H1 (cell line): ENCODE measurements at regions not wholly inside any gene's neighbourhood (a gene's known extent, or its start where the extent isn't known, plus 50 kb on each side); places are given as distances from the start of the nearest gene placed in this dataset.

ENCODE experiments used
- CTCF ChIA-PET: fragments of 300-600 bp; sonication (Branson Sonifier 250); formaldehyde crosslinking; loops from one replicate; lab custom pipeline; 2021; ENCODE audit not compliant: partially characterized antibody; lab: Charles Lee
- POLR2A ChIA-PET: fragments of 300-600 bp; sonication (Branson Sonifier 250); formaldehyde crosslinking; loops from one replicate; lab custom pipeline; 2021; ENCODE audit warnings: inconsistent platforms; ENCODE audit not compliant: partially characterized antibody; lab: Charles Lee
- DNase-seq, 2 experiments: peaks; one replicate each; pipeline versions ENCODE4 v3.0.0 to v3.0.0-alpha.2; 2010 to 2022; ENCODE audit warnings: low spot score in 2 of 2, low read depth in 1 of 2, mixed read lengths in 1 of 2
- FAIRE-seq: peaks from 2 replicates; lab custom pipeline; 2011; peaks lifted over from hg19 to GRCh38; lab: Jason Lieb, UNC
- H2AFZ ChIP-seq: 2 replicates; pipeline ENCODE4 v1.8.1; 2012; ENCODE audit warnings: low read length, inconsistent platforms
- H2AK5ac ChIP-seq: 2 replicates; pipeline ENCODE4 v1.6.1; 2013; ENCODE audit warnings: low read depth, low read length
- H2BK120ac ChIP-seq: replicated peaks from 2 replicates; pipeline ENCODE3; 2013; ENCODE audit warnings: low read depth, low read length, inconsistent platforms
- H2BK12ac ChIP-seq: 2 replicates; pipeline ENCODE4 v1.6.1; 2013; ENCODE audit warnings: low read depth, low read length
- H2BK15ac ChIP-seq: 2 replicates; pipeline ENCODE4 v1.6.1; 2013; ENCODE audit warnings: low read length
- H2BK20ac ChIP-seq: 2 replicates; pipeline ENCODE4 v1.6.1; 2013; ENCODE audit warnings: low read length
- H2BK5ac ChIP-seq: 2 replicates; pipeline ENCODE4 v1.6.1; 2013; ENCODE audit warnings: low read depth, low read length
- H3K14ac ChIP-seq: 2 replicates; pipeline ENCODE4 v1.6.1; 2013; ENCODE audit warnings: inconsistent platforms; ENCODE audit not compliant: insufficient read length
- H3K18ac ChIP-seq: 2 replicates; pipeline ENCODE4 v1.6.1; 2013; ENCODE audit warnings: low read length; ENCODE audit errors: extremely low read depth
- H3K23ac ChIP-seq: 2 replicates; pipeline ENCODE4 v1.6.1; 2013; ENCODE audit warnings: inconsistent platforms; ENCODE audit not compliant: insufficient read length
- H3K23me2 ChIP-seq: 2 replicates; pipeline ENCODE4 v1.6.1; 2013; ENCODE audit warnings: low read depth, low read length
- H3K27ac ChIP-seq: 2 replicates; pipeline ENCODE4 v1.6.1; 2011; ENCODE audit warnings: low read depth, low read length, inconsistent platforms
- H3K27me3 ChIP-seq, 4 experiments: replicated peaks in 1 of 4; 1 replicate in 1 of 4; 2 replicates in 3 of 4; pipeline versions ENCODE4 v1.6.1 to v1.8.1; 2011 to 2013; ENCODE audit warnings: low read length in 3 of 4, mild to moderate bottlenecking in 3 of 4, inconsistent platforms in 2 of 4, mixed read lengths in 2 of 4, moderate library complexity in 1 of 4; ENCODE audit not compliant: control insufficient read depth in 3 of 4, insufficient read depth in 3 of 4; ENCODE audit errors: extremely low read depth in 1 of 4
- H3K36me3 ChIP-seq, 4 experiments: 2 replicates each; pipeline versions ENCODE4 v1.6.1 to v1.8.1; 2011 to 2013; ENCODE audit warnings: mild to moderate bottlenecking in 4 of 4, low read length in 3 of 4, moderate library complexity in 2 of 4, control low read depth in 1 of 4, inconsistent platforms in 1 of 4; ENCODE audit not compliant: insufficient read depth in 4 of 4, control insufficient read depth in 2 of 4
- H3K4ac ChIP-seq: replicated peaks from 2 replicates; pipeline ENCODE3; 2013; ENCODE audit warnings: low read length, low read depth, mixed read lengths, inconsistent platforms; ENCODE audit not compliant: insufficient read length
- H3K4me1 ChIP-seq, 4 experiments: replicated peaks in 1 of 4; 1 replicate in 1 of 4; 2 replicates in 3 of 4; pipeline versions ENCODE4 v1.6.1 to v1.8.1; 2011 to 2013; ENCODE audit warnings: low read length in 3 of 4, inconsistent platforms in 2 of 4, mixed read lengths in 1 of 4; ENCODE audit not compliant: insufficient read depth in 4 of 4, control insufficient read depth in 3 of 4
- H3K4me2 ChIP-seq, 2 experiments: 2 replicates each; pipeline versions ENCODE4 v1.6.1 to v1.8.1; 2011 to 2013; ENCODE audit warnings: low read depth in 2 of 2, low read length in 2 of 2, control low read depth in 1 of 2, inconsistent platforms in 1 of 2, mild to moderate bottlenecking in 1 of 2; ENCODE audit not compliant: insufficient read depth in 1 of 2
- H3K4me3 ChIP-seq, 4 experiments: fragments of 200-600, 300-600 bp in 1 of 4; sonication (generic), shearing (Covaris generic), sonication (Bioruptor Twin) in 1 of 4; 2 replicates each; pipeline versions ENCODE4 v1.5.1 to v1.8.1; 2011 to 2016; ENCODE audit warnings: low read length in 4 of 4, low read depth in 3 of 4, control low read depth in 2 of 4, inconsistent platforms in 2 of 4, mild to moderate bottlenecking in 2 of 4, mixed read lengths in 1 of 4, moderate library complexity in 1 of 4; ENCODE audit not compliant: insufficient read depth in 2 of 4; ENCODE audit errors: extremely low read depth in 1 of 4
- H3K56ac ChIP-seq: replicated peaks from 2 replicates; pipeline ENCODE3; 2013; ENCODE audit warnings: low read depth, mild to moderate bottlenecking, mixed read lengths, low read length, inconsistent platforms; ENCODE audit not compliant: insufficient read length
- H3K79me1 ChIP-seq: 2 replicates; pipeline ENCODE4 v1.6.1; 2013; ENCODE audit warnings: low read depth, low read length, control low read depth
- H3K79me2 ChIP-seq, 2 experiments: 2 replicates each; pipeline versions ENCODE4 v1.6.1 to v1.8.1; 2012 to 2013; ENCODE audit warnings: low read length in 2 of 2, mild to moderate bottlenecking in 2 of 2, inconsistent platforms in 1 of 2; ENCODE audit not compliant: insufficient read depth in 2 of 2, control insufficient read depth in 1 of 2
- H3K9ac ChIP-seq, 4 experiments: replicated peaks in 1 of 4; 1 replicate in 1 of 4; 2 replicates in 3 of 4; pipeline versions ENCODE4 v1.6.1 to v1.8.1; 2011 to 2013; ENCODE audit warnings: low read depth in 3 of 4, low read length in 3 of 4, control low read depth in 2 of 4, mild to moderate bottlenecking in 2 of 4, moderate library complexity in 2 of 4, inconsistent platforms in 1 of 4; ENCODE audit errors: extremely low read depth in 1 of 4
- H3K9me3 ChIP-seq, 2 experiments: 2 replicates each; pipeline versions ENCODE4 v1.6.1 to v1.8.1; 2012 to 2013; ENCODE audit warnings: mild to moderate bottlenecking in 2 of 2, moderate library complexity in 2 of 2, control low read depth in 1 of 2, inconsistent platforms in 1 of 2, low read depth in 1 of 2, low read length in 1 of 2, mixed read lengths in 1 of 2; ENCODE audit not compliant: insufficient read depth in 2 of 2
- H4K20me1 ChIP-seq, 2 experiments: replicated peaks in 1 of 2; 2 replicates each; pipeline versions ENCODE3 to v1.8.1; 2011 to 2013; ENCODE audit warnings: inconsistent platforms in 2 of 2, low read length in 2 of 2, mild to moderate bottlenecking in 1 of 2; ENCODE audit not compliant: insufficient read depth in 2 of 2, control insufficient read depth in 1 of 2
- H4K5ac ChIP-seq: 2 replicates; pipeline ENCODE4 v1.6.1; 2013; ENCODE audit warnings: low read length, low read depth, mixed read lengths, inconsistent platforms; ENCODE audit not compliant: insufficient read length
- H4K8ac ChIP-seq: 2 replicates; pipeline ENCODE4 v1.8.0; 2013; ENCODE audit warnings: mild to moderate bottlenecking, moderate library complexity, low read length, inconsistent platforms; ENCODE audit not compliant: insufficient read depth; ENCODE audit errors: extremely low read depth
- H4K91ac ChIP-seq: replicated peaks from 2 replicates; pipeline ENCODE3; 2013; ENCODE audit warnings: low read length, mixed read lengths, inconsistent platforms; ENCODE audit not compliant: insufficient read length
- ATF2 ChIP-seq: IDR thresholded peaks from 2 replicates; pipeline ENCODE4 v1.6.1; 2012; ENCODE audit warnings: low read length, inconsistent platforms
- BACH1 ChIP-seq: IDR thresholded peaks from 2 replicates; pipeline ENCODE4 v1.6.1; 2012; ENCODE audit warnings: low read length, improper control_type of control experiment
- CREB1 ChIP-seq: IDR thresholded peaks from 2 replicates; pipeline ENCODE4 v1.6.1; 2012; ENCODE audit warnings: inconsistent platforms
- EGR1 ChIP-seq: IDR thresholded peaks from 2 replicates; pipeline ENCODE4 v1.6.1; 2011; ENCODE audit warnings: low read depth, low read length, borderline replicate concordance
- HDAC6 ChIP-seq: IDR thresholded peaks from one replicate; pipeline ENCODE4 v1.7.1; 2012; ENCODE audit warnings: low read depth, mild to moderate bottlenecking, inconsistent platforms, low read length, moderate library complexity
- MAX ChIP-seq: IDR thresholded peaks from 2 replicates; pipeline ENCODE4 v1.6.1; 2012; ENCODE audit warnings: inconsistent platforms
- NANOG ChIP-seq: IDR thresholded peaks from 2 replicates; pipeline ENCODE4 v1.6.1; 2011; ENCODE audit warnings: low read length, low read depth, mild to moderate bottlenecking, inconsistent platforms; ENCODE audit not compliant: insufficient read depth, poor library complexity, severe bottlenecking
- PHF8 ChIP-seq: fragments of 200-600 bp; sonication (generic); conservative IDR thresholded peaks from 2 replicates; pipeline ENCODE4 v1.7.1; 2012; ENCODE audit warnings: low read depth, mild to moderate bottlenecking, inconsistent platforms, low read length, moderate library complexity
- POLR2A ChIP-seq, 2 experiments: IDR thresholded peaks; 1 replicate in 1 of 2; 2 replicates in 1 of 2; pipeline ENCODE4 v1.6.1; 2011; ENCODE audit warnings: low read depth in 2 of 2, low read length in 2 of 2, mild to moderate bottlenecking in 2 of 2; ENCODE audit errors: control extremely low read depth in 1 of 2
- RAD21 ChIP-seq, 2 experiments: IDR thresholded peaks in 1 of 2; conservative IDR thresholded peaks in 1 of 2; 2 replicates each; pipeline ENCODE4 v1.6.1; 2011; ENCODE audit warnings: low read depth in 2 of 2, low read length in 2 of 2, improper control_type of control experiment in 1 of 2, inconsistent platforms in 1 of 2, mild to moderate bottlenecking in 1 of 2, moderate library complexity in 1 of 2
- RFX5 ChIP-seq: IDR thresholded peaks from 2 replicates; pipeline ENCODE4 v1.6.1; 2011; ENCODE audit warnings: low read depth, low read length, improper control_type of control experiment, borderline replicate concordance
- RNF2 ChIP-seq: fragments of 200-900, 300-1000 bp; sonication (generic); IDR thresholded peaks from 2 replicates; pipeline ENCODE4 v1.7.1; 2016; ENCODE audit warnings: borderline replicate concordance, low read depth, mild to moderate bottlenecking, antibody characterized with exemption, low read length; ENCODE audit not compliant: poor library complexity, severe bottlenecking; ENCODE audit errors: missing control alignments
- TBP ChIP-seq: IDR thresholded peaks from 2 replicates; pipeline ENCODE4 v1.6.1; 2011; ENCODE audit warnings: low read depth, low read length, improper control_type of control experiment
- WGBS, 2 experiments: shearing (Covaris generic) in 1 of 2; methylation state at CpG; one replicate each; pipeline versions ENCODE4 v1.1.6 to v1.1.7; 2013 to 2015; ENCODE audit warnings: low lambda C conversion rate in 2 of 2, mixed read lengths in 2 of 2, inconsistent platforms in 1 of 2, low coverage in 1 of 2, missing lambda C conversion rate in 1 of 2; ENCODE audit not compliant: insufficient replicate concordance in 2 of 2, insufficient coverage in 1 of 2, insufficient read length in 1 of 2; ENCODE audit errors: extremely low coverage in 1 of 2, missing lambda C conversion rate in 1 of 2; 5-methylcytosine and 5-hydroxymethylcytosine counted together

- no peak overlapping the region for H2BK20ac ChIP-seq
- no peaks in the 10 kb centered on the region for H3K4me1 ChIP-seq
- H2AK5ac ChIP-seq, result no peak overlapping the region
- FAIRE-seq (no peak), DNase-seq (no peak)
- H2BK15ac ChIP-seq, result no peak overlapping the region
- H3K79me1 ChIP-seq, result no peaks in the 10 kb centered on the region
- H3K23ac ChIP-seq, result no peak overlapping the region
- no peaks in the 10 kb centered on the region for H3K27me3 ChIP-seq
- H4K8ac ChIP-seq, result no peak overlapping the region
- H3K18ac ChIP-seq, result no peak overlapping the region
- H3K4ac ChIP-seq, result no peak overlapping the region
- H3K23me2 ChIP-seq, result no peaks in the 10 kb centered on the region
- no peaks in the 10 kb centered on the region for H3K79me2 ChIP-seq
- 85% methylated on average over 3 of the region's 3 CpGs; no CpG with 5 or more reads in 1 of the 2 experiments for WGBS, 2 experiments
- H3K9ac ChIP-seq, result no peak overlapping the region
- no peak overlapping the region for H2AFZ ChIP-seq
- no peak overlapping the region for H2BK12ac ChIP-seq
- no peak overlapping the region for H3K4me3 ChIP-seq
- no peak overlapping the region for H3K27ac ChIP-seq
- no peak overlapping the region for H4K91ac ChIP-seq
- H4K5ac ChIP-seq, result no peak overlapping the region
- H4K20me1 ChIP-seq, result no peaks in the 10 kb centered on the region
- H3K36me3 ChIP-seq, result no peaks in the 10 kb centered on the region
- H2BK120ac ChIP-seq, result no peak overlapping the region
- ChIA-PET CTCF (no interaction called here), POLR2A (no interaction called here)
- H3K14ac ChIP-seq, result no peak overlapping the region
- no peak overlapping the region for H2BK5ac ChIP-seq
- no peak overlapping the region for H3K56ac ChIP-seq
- H3K4me2 ChIP-seq, result no peak overlapping the region
- H3K9me3 ChIP-seq, result no peaks in the 10 kb centered on the region
- TF ChIP-seq RAD21 (IDR thresholded peaks at IDR 0.05 in 1 of 2, conservative IDR thresholded peaks at IDR 0.05 in 1 of 2; ENCODE audit: low read depth in 2 of 2, low read length in 2 of 2), result no peak
- no peak for TF ChIP-seq EGR1
- no peak for TF ChIP-seq POLR2A (IDR thresholded peaks at IDR 0.05; ENCODE audit: control extremely low read depth in 1 of 2, low read depth in 2 of 2, low read length in 2 of 2)
- TF ChIP-seq BACH1, result no peak
- no peak for TF ChIP-seq HDAC6
- no peak for TF ChIP-seq TBP
- TF ChIP-seq PHF8, result no peak
- no peak for TF ChIP-seq NANOG
- no peak for TF ChIP-seq ATF2
- no peak for TF ChIP-seq CREB1
- no peak for TF ChIP-seq RFX5
- no peak for TF ChIP-seq RNF2
- TF ChIP-seq MAX, result no peak
These were observed 1286.4 kb downstream of the PCDH9 start for GRCh38 chr13:65943708-65944107.
